NCI-H69 (cell line): ENCODE measurements at regions not wholly inside any gene's neighbourhood (a gene's known extent, or its start where the extent isn't known, plus 50 kb on each side); places are given as distances from the start of the nearest gene placed in this dataset.
A peak's percentile ranks its signal among the peaks of the same experiment; 100 is the strongest.

Source experiments
- DNase-seq: peaks from one replicate; lab custom pipeline; 2025; lab: John Stamatoyannopoulos, UW

DNA sequence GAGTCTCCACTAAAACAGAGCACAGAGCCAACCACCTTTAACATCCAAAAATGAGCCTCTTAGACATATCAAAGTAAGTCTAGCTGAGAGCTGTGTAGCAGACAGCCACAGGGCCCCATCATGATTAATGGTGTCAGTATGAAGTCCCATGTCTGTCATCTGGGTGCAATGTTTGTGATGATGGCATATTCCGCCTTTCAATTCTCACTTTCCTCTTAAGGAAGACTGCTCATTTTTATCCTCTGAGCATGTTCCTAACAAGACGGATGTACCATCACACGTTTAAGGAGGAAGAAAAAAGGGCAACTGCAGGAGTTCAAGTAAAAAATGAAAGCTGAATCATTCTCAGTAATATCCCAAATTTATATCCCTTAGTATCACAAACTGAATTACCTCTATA is 85.8 kb upstream of the KCNMB2 start:
- no peak for DNase-seq

- DNase-seq: peak; percentile 45
Observed at GRCh38 chr3:178451799-178452198, 84.4 kb upstream of the KCNMB2 start.

DNA sequence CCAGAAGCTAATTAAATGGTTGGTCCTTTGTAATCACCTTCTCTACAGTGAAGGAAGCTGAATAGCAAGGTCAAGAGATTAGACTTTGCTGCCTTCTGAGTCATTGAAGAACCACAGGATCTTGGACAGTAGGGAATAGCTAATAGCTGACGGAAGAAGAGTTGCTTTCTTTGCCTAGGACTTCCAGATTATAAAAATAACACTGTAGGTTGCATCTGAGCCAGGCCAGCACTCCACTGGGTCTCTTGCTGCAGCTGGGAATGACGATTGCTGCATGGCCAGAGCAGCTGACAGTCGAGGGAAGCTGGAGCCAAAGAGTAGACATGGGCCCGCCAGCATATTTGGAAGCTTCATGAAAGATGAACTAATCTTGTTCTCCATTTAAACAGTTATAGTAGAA is 81.5 kb upstream of the KCNMB2 start:
- DNase-seq: peak; percentile 68

DNA sequence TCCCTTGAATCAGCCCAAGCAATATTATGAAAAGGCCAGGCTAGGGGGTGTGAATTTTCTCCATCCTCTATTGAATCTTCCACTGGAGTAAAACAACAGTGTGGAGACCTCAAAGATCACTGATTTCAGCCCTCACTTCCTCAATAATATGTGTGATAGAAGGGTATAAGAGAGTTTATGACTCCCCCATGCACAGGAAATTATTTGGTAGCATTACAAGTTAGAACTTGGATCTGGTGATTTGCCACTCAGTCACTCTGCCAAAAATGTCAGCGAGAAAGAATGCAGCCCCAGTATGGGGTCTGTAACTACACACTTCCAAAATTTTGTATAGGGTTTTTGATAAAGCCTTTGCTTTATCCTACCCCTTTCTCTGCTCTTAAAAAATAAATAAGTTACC is 81.0 kb upstream of the KCNMB2 start:
- peak; percentile 21 for DNase-seq

GRCh38 chr3:178455946-178456345 is 80.3 kb upstream of the KCNMB2 start:
- peak; percentile 74 for DNase-seq

- DNase-seq: peak; percentile 63
Observed at GRCh38 chr3:178456621-178457285, 79.5 kb upstream of the KCNMB2 start.

- DNase-seq: no peak
Observed at GRCh38 chr3:178457511-178457910, 78.7 kb upstream of the KCNMB2 start.

DNA sequence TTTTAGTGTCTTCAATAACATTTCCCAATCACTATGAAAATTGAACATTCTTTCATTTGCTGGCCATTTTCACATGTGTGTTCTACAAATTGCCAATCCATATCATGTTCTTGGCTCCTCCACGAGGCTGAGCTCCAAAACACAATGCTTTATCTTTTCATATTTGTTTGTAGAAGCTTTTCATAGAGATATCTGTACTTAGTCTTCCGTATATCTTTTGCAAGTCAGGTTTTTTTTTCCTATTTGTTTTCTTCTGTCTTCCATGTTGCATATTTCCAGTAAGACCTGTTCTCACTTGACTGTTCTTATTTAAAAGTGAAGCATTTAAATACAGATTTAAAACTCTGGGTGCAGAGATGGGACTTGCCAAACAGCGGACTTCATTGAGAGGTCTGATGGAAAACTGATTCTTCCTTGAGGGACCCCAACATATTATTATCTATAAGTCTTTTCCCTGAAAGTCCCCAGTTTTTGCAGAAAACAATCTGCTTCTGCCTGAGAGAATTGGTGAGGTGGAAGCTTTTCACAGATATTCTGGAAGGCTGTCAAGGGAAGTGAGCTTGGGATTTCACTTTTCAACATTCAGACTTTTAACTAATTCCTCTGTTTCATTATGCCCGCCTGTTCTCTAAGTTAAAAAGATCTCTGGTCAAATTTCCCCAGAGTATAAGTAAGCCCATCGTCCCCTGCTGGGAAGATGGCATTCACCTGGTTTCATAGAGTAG is 77.8 kb upstream of the KCNMB2 start:
- no peak for DNase-seq

GRCh38 chr3:178459038-178459410 is 77.2 kb upstream of the KCNMB2 start:
- DNase-seq: no peak

- no peak for DNase-seq
Observed at GRCh38 chr3:178465260-178466180, 70.7 kb upstream of the KCNMB2 start.

- DNase-seq: no peak
Observed at GRCh38 chr3:178472941-178473340, 63.3 kb upstream of the KCNMB2 start.

DNA sequence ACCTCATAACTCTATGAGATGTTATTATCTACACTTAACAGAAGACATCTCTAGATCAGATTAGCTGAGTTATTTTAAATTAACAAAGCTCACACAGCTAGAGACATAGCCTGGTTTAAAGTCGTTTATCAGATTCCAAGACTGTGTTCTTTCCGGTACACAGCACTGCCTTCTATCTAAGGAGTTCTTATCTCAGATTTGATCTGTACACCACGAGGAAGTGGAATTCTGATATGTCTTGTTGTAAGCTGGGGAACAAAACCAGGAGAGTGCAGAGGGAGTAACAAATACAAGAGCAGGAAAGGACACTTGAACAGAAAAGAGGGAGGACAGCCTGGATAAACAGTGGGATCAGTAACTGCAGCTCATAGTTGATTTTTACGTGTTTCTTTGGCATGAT is 61.7 kb upstream of the KCNMB2 start:
- no peak for DNase-seq

DNA sequence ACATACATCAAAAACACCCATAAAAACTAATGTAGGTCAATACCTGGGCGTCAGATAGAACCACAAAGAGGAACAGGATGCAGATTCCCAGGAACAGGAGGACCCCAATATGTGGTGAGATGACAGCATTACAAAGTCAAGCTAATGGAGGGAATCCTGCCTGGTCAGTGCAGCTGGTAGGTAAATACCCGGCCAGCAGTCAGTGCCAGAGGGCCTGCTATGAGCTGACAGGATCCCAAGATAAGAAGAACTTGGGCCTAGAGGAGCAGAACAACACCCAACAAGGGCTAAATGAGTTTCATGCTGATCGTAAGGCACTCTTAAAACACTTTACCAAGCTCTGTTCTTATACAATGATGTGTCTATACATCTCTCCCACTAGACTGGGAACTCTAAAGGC is 61.2 kb upstream of the KCNMB2 start:
- DNase-seq: peak; percentile 41

GRCh38 chr3:178476886-178477285 is 59.4 kb upstream of the KCNMB2 start:
- DNase-seq: peak; percentile 77

DNA sequence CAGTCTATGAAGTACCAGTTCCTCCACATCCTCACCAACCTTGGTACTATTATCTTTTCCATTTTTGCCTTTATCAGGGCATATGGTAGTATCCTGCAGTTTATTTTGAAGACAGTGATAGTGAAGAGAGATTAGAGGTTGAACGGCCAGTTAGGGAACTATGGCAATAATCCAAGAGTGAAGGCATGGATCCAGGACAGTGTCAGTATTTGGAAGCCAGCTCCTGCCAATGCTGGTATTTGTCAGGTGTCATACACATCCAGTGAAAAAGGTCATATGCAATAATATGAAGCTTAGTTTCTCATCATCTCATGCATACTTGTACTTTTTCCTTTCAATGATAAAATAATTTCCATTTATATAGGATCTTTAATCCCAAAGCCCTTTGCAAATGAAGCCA is 56.8 kb upstream of the KCNMB2 start:
- DNase-seq: no peak

GRCh38 chr3:178479860-178480259 is 56.4 kb upstream of the KCNMB2 start:
- peak; percentile 64 for DNase-seq

- no peak for DNase-seq
Observed at GRCh38 chr3:178480274-178480673, 56.0 kb upstream of the KCNMB2 start.

DNA sequence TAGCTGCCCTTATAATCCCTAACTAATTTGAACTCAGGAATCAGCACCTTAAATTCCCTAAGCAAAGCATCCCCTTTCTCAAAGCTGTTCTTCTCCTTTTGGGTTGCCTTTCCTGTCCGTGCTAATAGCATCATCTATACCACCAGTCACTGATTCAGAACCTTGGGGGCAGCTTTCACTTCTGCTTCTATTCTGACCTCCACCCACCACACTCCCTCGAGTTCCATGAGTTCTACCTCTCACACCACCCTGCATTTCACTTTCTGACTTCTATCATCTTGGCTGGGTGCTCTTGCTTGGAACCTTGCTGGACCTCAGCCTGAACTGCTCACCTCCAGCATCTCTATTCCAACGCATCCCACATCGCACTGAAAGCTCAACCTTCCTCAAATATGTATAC is 55.4 kb upstream of the KCNMB2 start:
- DNase-seq: no peak

DNA sequence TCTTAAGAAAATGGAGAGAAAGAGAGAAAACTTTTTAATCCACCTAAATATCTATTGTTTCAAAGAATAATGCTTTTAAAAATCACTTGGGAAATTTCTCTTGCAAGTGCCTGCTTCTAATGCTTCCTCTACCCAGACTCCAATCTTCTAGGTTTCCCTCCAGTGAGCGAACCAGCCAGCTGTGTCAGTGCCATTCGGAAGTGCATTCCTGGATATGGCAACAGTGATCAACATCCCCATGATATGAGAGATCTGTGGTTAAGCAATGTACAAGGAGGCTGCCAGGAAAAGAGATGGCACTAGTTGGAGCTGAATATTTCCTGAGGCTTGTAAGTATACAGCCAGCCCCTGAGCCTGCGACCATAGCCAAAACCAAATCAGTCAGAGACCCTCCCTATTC is 53.3 kb upstream of the KCNMB2 start:
- no peak for DNase-seq

GRCh38 chr3:178483704-178484103 is 52.5 kb upstream of the KCNMB2 start:
- no peak for DNase-seq

GRCh38 chr3:178485756-178486155 is 50.5 kb upstream of the KCNMB2 start:
- peak; percentile 26 for DNase-seq
